PC-9 (cell line): ENCODE measurements at regions not wholly inside any gene's neighbourhood (a gene's known extent, or its start where the extent isn't known, plus 50 kb on each side); places are given as distances from the start of the nearest gene placed in this dataset.

Source experiments
- BruUV-seq: library from RNA; stranded (reverse); fragments of 400-500 nt; replicated peaks from 2 replicates; lab custom pipeline; 2021; lab: Mats Ljungman, UMichigan
- CTCF ChIA-PET: fragments of 300-600 bp; sonication (Branson Sonifier 250); formaldehyde crosslinking; loops from one replicate; lab custom pipeline; 2022; ENCODE audit warnings: antibody characterized with exemption; lab: Charles Lee
- POLR2A ChIA-PET: fragments of 300-600 bp; sonication (Branson Sonifier 250); formaldehyde crosslinking; loops from one replicate; lab custom pipeline; 2022; ENCODE audit warnings: antibody characterized with exemption; ENCODE audit not compliant: unreplicated experiment; lab: Charles Lee
- DNase-seq, 2 experiments: peaks; one replicate each; pipeline versions ENCODE4 v3.0.0 to v3.0.0-alpha.2; 2015 to 2022; ENCODE audit warnings: mixed read lengths in 1 of 2
- H2AFZ ChIP-seq: fragments of 200-600 bp; sonication (generic); 2 replicates; pipeline ENCODE4 v1.8.1; 2017; ENCODE audit warnings: antibody characterized with exemption
- H3F3A ChIP-seq: fragments of 200-600 bp; sonication (generic); 2 replicates; pipeline ENCODE4 v1.8.1; 2017; ENCODE audit warnings: antibody characterized with exemption, mild to moderate bottlenecking, low read depth; ENCODE audit not compliant: insufficient read depth
- H3K27ac ChIP-seq: fragments of 200-600 bp; sonication (generic); 2 replicates; pipeline ENCODE4 v1.6.1; 2016; ENCODE audit warnings: mixed run types
- H3K27me3 ChIP-seq: fragments of 200-600 bp; sonication (generic); 2 replicates; pipeline ENCODE4 v1.6.1; 2016; ENCODE audit warnings: low read depth, mixed run types; ENCODE audit not compliant: insufficient read depth
- H3K36me3 ChIP-seq: fragments of 200-600 bp; sonication (generic); 2 replicates; pipeline ENCODE4 v1.6.1; 2016; ENCODE audit warnings: low read depth, mixed run types
- H3K4me1 ChIP-seq: fragments of 200-600 bp; sonication (generic); replicated peaks from 2 replicates; pipeline ENCODE4 v1.6.1; 2016; ENCODE audit warnings: mixed run types; ENCODE audit not compliant: insufficient read depth
- H3K4me2 ChIP-seq: fragments of 200-600 bp; sonication (generic); 2 replicates; pipeline ENCODE4 v1.6.1; 2017; ENCODE audit warnings: mixed run types
- H3K4me3 ChIP-seq: fragments of 200-600 bp; sonication (generic); 2 replicates; pipeline ENCODE4 v1.6.1; 2016; ENCODE audit warnings: mixed run types
- H3K79me2 ChIP-seq: fragments of 200-600 bp; sonication (generic); 2 replicates; pipeline ENCODE4 v1.6.1; 2017; ENCODE audit warnings: low read depth, mixed run types
- H3K9me2 ChIP-seq: fragments of 200-600 bp; sonication (generic); 2 replicates; pipeline ENCODE4 v1.8.1; 2017; ENCODE audit warnings: mild to moderate bottlenecking; ENCODE audit not compliant: insufficient read depth
- H3K9me3 ChIP-seq: fragments of 200-600 bp; sonication (generic); 2 replicates; pipeline ENCODE4 v1.8.1; 2016; ENCODE audit warnings: low read depth; ENCODE audit not compliant: insufficient read depth
- H4K20me1 ChIP-seq: fragments of 200-600 bp; sonication (generic); 2 replicates; pipeline ENCODE4 v1.8.1; 2017; ENCODE audit not compliant: insufficient read depth
- CTCF ChIP-seq: fragments of 200-600 bp; sonication (generic); conservative IDR thresholded peaks from 2 replicates; pipeline ENCODE4 v1.6.1; 2017; ENCODE audit warnings: mixed run types, antibody characterized with exemption, mild to moderate bottlenecking, moderate library complexity
- EZH2 ChIP-seq: fragments of 200-600 bp; sonication (generic); IDR thresholded peaks from 2 replicates; pipeline ENCODE4 v1.8.0; 2017; ENCODE audit warnings: antibody characterized with exemption, low read depth
- intact Hi-C: fragments of 100-400 bp; cut with micrococcal nuclease; formaldehyde crosslinking; loops from one replicate; pipeline ENCODE4 v1.10.0; 2022; ENCODE audit not compliant: unreplicated experiment

DNA sequence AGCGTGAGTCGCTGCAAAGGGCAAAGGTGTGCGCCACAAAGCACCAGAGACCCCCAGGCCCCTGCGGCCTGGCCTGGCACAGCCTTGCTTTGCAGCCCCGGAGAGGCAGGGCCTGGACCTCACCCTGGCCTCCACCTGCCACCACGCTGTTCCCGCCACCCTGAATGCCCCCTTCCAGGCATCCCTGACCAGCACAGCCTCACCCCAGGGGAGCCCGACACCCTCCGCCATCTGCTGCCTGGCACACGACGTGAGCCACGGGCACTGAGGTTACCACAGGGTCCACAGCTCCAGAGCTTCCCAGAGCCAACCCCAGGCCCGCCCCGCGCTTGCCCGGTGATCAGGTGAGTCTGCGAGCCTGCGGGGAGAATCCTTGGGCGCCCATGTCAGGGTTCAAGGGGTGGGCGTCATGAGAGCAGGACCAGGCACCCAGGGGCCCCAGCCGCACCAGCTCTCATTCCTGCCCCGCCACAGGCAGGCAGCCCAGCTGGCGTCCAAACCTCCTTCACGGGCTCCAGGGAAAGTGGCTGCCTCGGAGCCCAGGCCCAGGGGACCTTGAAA is 171.3 kb downstream of the BRD1 start:
- Histone ChIP-seq H2AFZ (0 out of 2 replicates have a peak overlapping the region, but pooled peaks have one; percentile 82), H3K4me3 (peak overlapping the region; percentile 55), H3K9me3 (no peaks in the 10 kb centered on the region), H3K9me2 (no peaks in the 10 kb centered on the region), H3K36me3 (no peaks in the 10 kb centered on the region), H3K4me2 (peak overlapping the region; percentile 61), H3K27ac (no peak overlapping the region), H3K79me2 (peaks cover 32% of the 10 kb centered on the region), H4K20me1 (no peaks in the 10 kb centered on the region), H3K27me3 (peaks cover 96% of the 10 kb centered on the region), H3F3A (no peaks in the 10 kb centered on the region), H3K4me1 (no peaks in the 10 kb centered on the region)
- TF ChIP-seq CTCF (no peak), EZH2 (no peak)
- DNase-seq: no peak
- ChIA-PET CTCF (no interaction called here), POLR2A (no interaction called here)
- intact Hi-C loops: no loop called here
- BruUV-seq: no TSS peak

GRCh38 chr22:49655168-49655812 is 172.4 kb downstream of the BRD1 start:
- no peak for DNase-seq
- peaks cover 95% of the 10 kb centered on the region for H3K27me3 ChIP-seq
- peak overlapping the region; percentile 55; the same call in 1 of the 2 replicates for H3K4me3 ChIP-seq
- H2AFZ ChIP-seq: no peak overlapping the region
- no peak for TF ChIP-seq CTCF
- no peak for TF ChIP-seq EZH2
- H3K27ac ChIP-seq: no peak overlapping the region
- no peaks in the 10 kb centered on the region for H4K20me1 ChIP-seq
- no peaks in the 10 kb centered on the region for H3K9me3 ChIP-seq
- no peaks in the 10 kb centered on the region for H3F3A ChIP-seq
- intact Hi-C loops: no loop called here
- no peaks in the 10 kb centered on the region for H3K9me2 ChIP-seq
- H3K4me2 ChIP-seq: peak overlapping the region; percentile 61
- no peaks in the 10 kb centered on the region for H3K36me3 ChIP-seq
- no peaks in the 10 kb centered on the region for H3K4me1 ChIP-seq
- ChIA-PET POLR2A (no interaction called here), CTCF (no interaction called here)
- BruUV-seq: no TSS peak
- peaks cover 32% of the 10 kb centered on the region for H3K79me2 ChIP-seq

DNA sequence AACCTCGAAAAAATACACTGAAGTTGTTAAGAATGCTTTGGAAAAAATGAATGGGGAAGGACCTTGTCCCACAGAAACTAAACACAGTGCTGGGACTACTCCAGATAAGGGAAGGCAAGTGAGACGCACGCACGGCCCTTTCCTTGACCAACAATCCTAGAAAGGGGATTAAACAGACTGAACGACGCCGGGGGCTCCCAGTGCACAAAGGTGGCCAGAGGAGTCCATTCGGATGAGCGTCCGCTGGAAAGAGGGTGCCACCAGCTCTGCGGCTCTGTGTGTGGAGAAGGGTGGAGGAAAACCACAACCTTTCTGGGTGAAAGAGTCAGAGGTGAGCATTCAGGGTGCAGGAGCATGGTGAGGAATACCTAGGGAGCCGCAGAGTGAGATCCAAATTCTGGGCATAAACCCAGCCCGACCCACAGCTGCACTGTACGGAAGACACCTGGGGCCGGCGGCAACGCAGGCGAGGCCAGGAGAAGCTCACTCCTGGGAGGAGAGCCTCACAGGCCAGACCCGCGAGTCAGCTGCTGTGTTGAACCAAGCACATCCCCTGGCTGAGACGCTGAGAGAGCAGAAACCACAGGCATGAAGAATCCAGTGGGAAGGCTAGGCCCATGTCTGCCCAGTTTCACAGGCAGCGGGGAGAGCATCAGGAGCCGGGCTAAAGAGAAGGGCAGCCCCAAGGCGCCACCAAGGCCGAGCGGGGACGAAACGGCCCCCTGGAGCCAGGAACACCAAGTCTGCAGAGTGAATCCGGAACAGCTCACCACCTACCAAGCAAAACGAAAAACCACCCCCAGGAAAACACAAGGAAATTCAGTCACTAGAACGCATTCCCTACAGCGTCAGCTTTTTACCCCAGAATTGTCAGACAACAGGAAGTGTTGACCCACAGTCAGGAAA is 177.1 kb downstream of the BRD1 start:
- intact Hi-C loops: no loop called here
- H3K4me1 ChIP-seq: no peaks in the 10 kb centered on the region
- peaks cover 78% of the 10 kb centered on the region for H3K27me3 ChIP-seq
- H3K27ac ChIP-seq: no peak overlapping the region
- no peak overlapping the region for H3K4me2 ChIP-seq
- TF ChIP-seq CTCF: no peak
- TF ChIP-seq EZH2: no peak
- BruUV-seq: no TSS peak
- peaks cover 22% of the 10 kb centered on the region for H4K20me1 ChIP-seq
- ChIA-PET POLR2A (no interaction called here), CTCF (no interaction called here)
- H3F3A ChIP-seq: no peaks in the 10 kb centered on the region
- H3K36me3 ChIP-seq: no peaks in the 10 kb centered on the region
- H3K4me3 ChIP-seq: no peak overlapping the region
- H3K9me3 ChIP-seq: no peaks in the 10 kb centered on the region
- no peak for DNase-seq
- H3K79me2 ChIP-seq: peaks cover 30% of the 10 kb centered on the region
- no peak overlapping the region for H2AFZ ChIP-seq
- H3K9me2 ChIP-seq: no peaks in the 10 kb centered on the region
